ENCODE measurements at regions not wholly inside any gene's neighbourhood (a gene's known extent, or its start where the extent isn't known, plus 50 kb on each side); places are given as distances from the start of the nearest gene placed in this dataset.

DNA sequence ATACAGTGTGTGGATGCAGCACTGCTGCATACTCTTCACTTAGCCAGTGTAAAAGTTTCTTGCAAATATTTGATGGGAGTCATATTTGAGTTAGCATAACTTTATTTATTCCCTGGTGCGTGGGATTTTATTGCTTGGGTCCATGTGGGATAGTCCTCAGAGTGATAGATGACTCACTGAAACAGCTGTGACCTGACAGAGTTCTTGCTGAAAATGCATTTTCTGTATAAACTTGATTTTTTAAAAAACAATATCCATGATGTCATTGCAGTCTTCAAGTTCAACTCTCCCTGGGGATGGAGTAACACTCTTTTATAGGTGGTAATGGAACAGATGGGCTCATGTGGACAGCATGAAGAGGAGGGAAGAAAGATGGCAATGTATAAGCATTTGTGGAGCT lies 310.0 kb downstream of the PPP1R3A start:
- TF ChIP-seq, protein P1, sequence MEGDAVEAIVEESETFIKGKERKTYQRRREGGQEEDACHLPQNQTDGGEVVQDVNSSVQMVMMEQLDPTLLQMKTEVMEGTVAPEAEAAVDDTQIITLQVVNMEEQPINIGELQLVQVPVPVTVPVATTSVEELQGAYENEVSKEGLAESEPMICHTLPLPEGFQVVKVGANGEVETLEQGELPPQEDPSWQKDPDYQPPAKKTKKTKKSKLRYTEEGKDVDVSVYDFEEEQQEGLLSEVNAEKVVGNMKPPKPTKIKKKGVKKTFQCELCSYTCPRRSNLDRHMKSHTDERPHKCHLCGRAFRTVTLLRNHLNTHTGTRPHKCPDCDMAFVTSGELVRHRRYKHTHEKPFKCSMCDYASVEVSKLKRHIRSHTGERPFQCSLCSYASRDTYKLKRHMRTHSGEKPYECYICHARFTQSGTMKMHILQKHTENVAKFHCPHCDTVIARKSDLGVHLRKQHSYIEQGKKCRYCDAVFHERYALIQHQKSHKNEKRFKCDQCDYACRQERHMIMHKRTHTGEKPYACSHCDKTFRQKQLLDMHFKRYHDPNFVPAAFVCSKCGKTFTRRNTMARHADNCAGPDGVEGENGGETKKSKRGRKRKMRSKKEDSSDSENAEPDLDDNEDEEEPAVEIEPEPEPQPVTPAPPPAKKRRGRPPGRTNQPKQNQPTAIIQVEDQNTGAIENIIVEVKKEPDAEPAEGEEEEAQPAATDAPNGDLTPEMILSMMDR (IDR thresholded peaks at IDR 0.05): no peak
- TF ChIP-seq POLR2A (IDR thresholded peaks at IDR 0.05): no peak
